Caco-2 (cell line): ENCODE measurements at regions not wholly inside any gene's neighbourhood (a gene's known extent, or its start where the extent isn't known, plus 50 kb on each side); places are given as distances from the start of the nearest gene placed in this dataset.

ENCODE experiments used
- BruUV-seq: library from RNA; stranded (reverse); fragments of 400-500 nt; replicated peaks from 2 replicates; lab custom pipeline; 2021; lab: Mats Ljungman, UMichigan
- CTCF ChIA-PET: fragments of 300-600 bp; sonication (Branson Sonifier 250); formaldehyde crosslinking; loops from one replicate; lab custom pipeline; 2022; ENCODE audit warnings: antibody characterized with exemption; lab: Charles Lee
- POLR2A ChIA-PET: fragments of 300-600 bp; sonication (Branson Sonifier 250); formaldehyde crosslinking; loops from one replicate; lab custom pipeline; 2022; ENCODE audit warnings: antibody characterized with exemption; lab: Charles Lee
- DNase-seq, 2 experiments: peaks; one replicate each; pipeline versions ENCODE4 v3.0.0 to v3.0.0-alpha.2; 2020 to 2022
- H3K27me3 ChIP-seq: replicated peaks from 2 replicates; pipeline ENCODE4 v1.6.0; 2011; ENCODE audit warnings: low read length; ENCODE audit not compliant: control insufficient read depth, insufficient read depth
- H3K36me3 ChIP-seq: 2 replicates; pipeline ENCODE4 v1.5.1; 2011; ENCODE audit warnings: low read length; ENCODE audit not compliant: control insufficient read depth, insufficient read depth
- H3K4me1 ChIP-seq: fragments of 250-450 bp; sonication (Bioruptor Pico); 2 replicates; pipeline ENCODE4 v1.5.1; 2020; ENCODE audit warnings: mild to moderate bottlenecking
- H3K4me3 ChIP-seq: 2 replicates; pipeline ENCODE4 v1.5.1; 2011; ENCODE audit warnings: low read depth, mild to moderate bottlenecking, control low read depth, low read length
- H3K9me3 ChIP-seq: fragments of 250-450 bp; sonication (Bioruptor Pico); 2 replicates; pipeline ENCODE4 v1.5.1; 2020; ENCODE audit warnings: mild to moderate bottlenecking, moderate library complexity
- H3K27ac Mint-ChIP-seq: one replicate; pipeline ENCODE4 v1.8.0; 2022; ENCODE audit warnings: mixed read lengths; ENCODE audit not compliant: unreplicated experiment
- H3K27me3 Mint-ChIP-seq: one replicate; pipeline ENCODE4 v1.8.0; 2022; ENCODE audit warnings: mixed read lengths; ENCODE audit not compliant: insufficient read depth, unreplicated experiment
- H3K36me3 Mint-ChIP-seq: one replicate; pipeline ENCODE4 v1.8.0; 2022; ENCODE audit warnings: mild to moderate bottlenecking, mixed read lengths; ENCODE audit not compliant: insufficient read depth, unreplicated experiment
- H3K4me1 Mint-ChIP-seq: one replicate; pipeline ENCODE4 v1.8.0; 2022; ENCODE audit warnings: low read depth, mixed read lengths; ENCODE audit not compliant: unreplicated experiment
- H3K4me3 Mint-ChIP-seq: one replicate; pipeline ENCODE4 v1.8.0; 2022; ENCODE audit warnings: mild to moderate bottlenecking, moderate library complexity, mixed read lengths; ENCODE audit not compliant: unreplicated experiment
- H3K9me3 Mint-ChIP-seq: one replicate; pipeline ENCODE4 v1.8.0; 2022; ENCODE audit warnings: mixed read lengths; ENCODE audit not compliant: unreplicated experiment
- CTCF ChIP-seq, 2 experiments: fragments of 200-600 bp in 1 of 2; IDR thresholded peaks; 1 replicate in 1 of 2; 2 replicates in 1 of 2; pipeline versions ENCODE4 v1.5.1 to v1.8.0; 2011 to 2022; ENCODE audit warnings: antibody characterized with exemption in 1 of 2, control low read depth in 1 of 2, inconsistent platforms in 1 of 2, low read depth in 1 of 2, low read length in 1 of 2, mild to moderate bottlenecking in 1 of 2, moderate library complexity in 1 of 2; ENCODE audit not compliant: insufficient read depth in 1 of 2, severe bottlenecking in 1 of 2, unreplicated experiment in 1 of 2
- intact Hi-C: fragments of 100-400 bp; cut with micrococcal nuclease; formaldehyde crosslinking; loops from one replicate; pipeline ENCODE4 v1.10.0; 2022; ENCODE audit not compliant: unreplicated experiment

GRCh38 chr9:71628247-71628646 is 140.1 kb downstream of the CEMIP2 start:
- H3K4me3 ChIP-seq, result no peak overlapping the region
- Mint-ChIP-seq H3K27me3 (no peaks in the 10 kb centered on the region), H3K9me3 (no peaks in the 10 kb centered on the region), H3K36me3 (no peaks in the 10 kb centered on the region), H3K27ac (no peak overlapping the region), H3K4me3 (no peak overlapping the region), H3K4me1 (no peaks in the 10 kb centered on the region)
- no TSS peak for BruUV-seq
- no peaks in the 10 kb centered on the region for H3K27me3 ChIP-seq
- H3K9me3 ChIP-seq, result no peaks in the 10 kb centered on the region
- intact Hi-C loops, result no loop called here
- ChIA-PET CTCF (no interaction called here), POLR2A (no interaction called here)
- no peak for TF ChIP-seq CTCF (IDR thresholded peaks at IDR 0.05; ENCODE audit: insufficient read depth in 1 of 2, low read depth in 1 of 2, low read length in 1 of 2, severe bottlenecking in 1 of 2, unreplicated experiment in 1 of 2)
- H3K4me1 ChIP-seq, result no peaks in the 10 kb centered on the region
- no peaks in the 10 kb centered on the region for H3K36me3 ChIP-seq
- no peak for DNase-seq

GRCh38 chr9:71627537-71627936 is 140.8 kb downstream of the CEMIP2 start:
- no peak overlapping the region for H3K27ac Mint-ChIP-seq

GRCh38 chr9:71626395-71626794 is 141.9 kb downstream of the CEMIP2 start:
- no peaks in the 10 kb centered on the region for H3K9me3 ChIP-seq
- ChIA-PET POLR2A (no interaction called here), CTCF (no interaction called here)
- BruUV-seq, result no TSS peak
- Mint-ChIP-seq H3K4me1 (no peaks in the 10 kb centered on the region), H3K4me3 (no peak overlapping the region), H3K27me3 (no peaks in the 10 kb centered on the region), H3K36me3 (no peaks in the 10 kb centered on the region), H3K27ac (no peak overlapping the region), H3K9me3 (no peaks in the 10 kb centered on the region)
- DNase-seq, result no peak
- TF ChIP-seq CTCF (IDR thresholded peaks at IDR 0.05; ENCODE audit: insufficient read depth in 1 of 2, low read depth in 1 of 2, low read length in 1 of 2, severe bottlenecking in 1 of 2, unreplicated experiment in 1 of 2), result no peak
- no peak overlapping the region for H3K4me3 ChIP-seq
- intact Hi-C loops, result no loop called here
- H3K36me3 ChIP-seq, result no peaks in the 10 kb centered on the region
- H3K4me1 ChIP-seq, result no peaks in the 10 kb centered on the region
- no peaks in the 10 kb centered on the region for H3K27me3 ChIP-seq

More at GRCh38 chr9:71627537-71627936, 140.8 kb downstream of the CEMIP2 start:
- no peak for TF ChIP-seq CTCF (IDR thresholded peaks at IDR 0.05; ENCODE audit: insufficient read depth in 1 of 2, low read depth in 1 of 2, low read length in 1 of 2, severe bottlenecking in 1 of 2, unreplicated experiment in 1 of 2)
- no TSS peak for BruUV-seq
- Histone ChIP-seq H3K4me3 (no peak overlapping the region), H3K9me3 (no peaks in the 10 kb centered on the region), H3K4me1 (no peaks in the 10 kb centered on the region), H3K27me3 (no peaks in the 10 kb centered on the region), H3K36me3 (no peaks in the 10 kb centered on the region)
- Mint-ChIP-seq H3K4me1 (no peaks in the 10 kb centered on the region), H3K27me3 (no peaks in the 10 kb centered on the region), H3K4me3 (no peak overlapping the region), H3K36me3 (no peaks in the 10 kb centered on the region), H3K9me3 (no peaks in the 10 kb centered on the region)
- ChIA-PET POLR2A (no interaction called here), CTCF (no interaction called here)
- intact Hi-C loops, result no loop called here
- DNase-seq, result no peak
